Smooth muscle cell (in vitro differentiated cells): ENCODE measurements at regions not wholly inside any gene's neighbourhood (a gene's known extent, or its start where the extent isn't known, plus 50 kb on each side); places are given as distances from the start of the nearest gene placed in this dataset.

ENCODE experiments used
- DNase-seq: peaks from one replicate; lab custom pipeline; 2025; ENCODE audit not compliant: unreplicated experiment; lab: John Stamatoyannopoulos, UW
- H2AFZ ChIP-seq: fragments of 200-600 bp; sonication (generic); 2 replicates; pipeline ENCODE4 v1.6.0; 2016; ENCODE audit warnings: antibody characterized with exemption, low read depth, mild to moderate bottlenecking
- H3F3A ChIP-seq: fragments of 200-600 bp; sonication (generic); 2 replicates; pipeline ENCODE4 v1.6.0; 2017; ENCODE audit warnings: antibody characterized with exemption, low read depth
- H3K27ac ChIP-seq: fragments of 200-600 bp; sonication (generic); 2 replicates; pipeline ENCODE4 v1.5.1; 2016; ENCODE audit warnings: low read depth, mild to moderate bottlenecking
- H3K27me3 ChIP-seq: fragments of 200-600 bp; sonication (generic); 2 replicates; pipeline ENCODE4 v1.6.1; 2016; ENCODE audit warnings: low read depth, mild to moderate bottlenecking
- H3K36me3 ChIP-seq: fragments of 200-600 bp; sonication (generic); 2 replicates; pipeline ENCODE4 v1.5.1; 2016; ENCODE audit warnings: low read depth
- H3K4me1 ChIP-seq: fragments of 200-600 bp; sonication (generic); 2 replicates; pipeline ENCODE4 v1.5.1; 2016; ENCODE audit warnings: low read depth
- H3K4me2 ChIP-seq: fragments of 200-600 bp; sonication (generic); 2 replicates; pipeline ENCODE4 v1.6.0; 2016; ENCODE audit warnings: mild to moderate bottlenecking
- H3K4me3 ChIP-seq: fragments of 200-600 bp; sonication (generic); 2 replicates; pipeline ENCODE4 v1.5.1; 2016; ENCODE audit warnings: mild to moderate bottlenecking
- H3K79me2 ChIP-seq: fragments of 200-600 bp; sonication (generic); 2 replicates; pipeline ENCODE4 v1.6.0; 2016; ENCODE audit warnings: low read depth, mild to moderate bottlenecking
- H3K9ac ChIP-seq: fragments of 200-600 bp; sonication (generic); 2 replicates; pipeline ENCODE4 v1.6.0; 2016; ENCODE audit warnings: low read depth
- H3K9me3 ChIP-seq: fragments of 200-600 bp; sonication (generic); replicated peaks from 2 replicates; pipeline ENCODE4 v1.5.1; 2016; ENCODE audit warnings: low read depth
- H4K20me1 ChIP-seq: fragments of 200-600 bp; sonication (generic); 2 replicates; pipeline ENCODE4 v1.6.0; 2016; ENCODE audit warnings: low read depth
- WGBS: methylation state at CpG from one replicate; pipeline ENCODE4 v1.1.7; 2016; ENCODE audit warnings: low lambda C conversion rate; 5-methylcytosine and 5-hydroxymethylcytosine counted together
- TF ChIP-seq, protein P1 (sequence below): fragments of 200-600 bp; sonication (generic); IDR thresholded peaks from 2 replicates; pipeline ENCODE4 v1.5.1; 2017; ENCODE audit warnings: borderline replicate concordance, mild to moderate bottlenecking, antibody characterized with exemption; ENCODE audit not compliant: insufficient read depth, poor library complexity, severe bottlenecking

DNA sequence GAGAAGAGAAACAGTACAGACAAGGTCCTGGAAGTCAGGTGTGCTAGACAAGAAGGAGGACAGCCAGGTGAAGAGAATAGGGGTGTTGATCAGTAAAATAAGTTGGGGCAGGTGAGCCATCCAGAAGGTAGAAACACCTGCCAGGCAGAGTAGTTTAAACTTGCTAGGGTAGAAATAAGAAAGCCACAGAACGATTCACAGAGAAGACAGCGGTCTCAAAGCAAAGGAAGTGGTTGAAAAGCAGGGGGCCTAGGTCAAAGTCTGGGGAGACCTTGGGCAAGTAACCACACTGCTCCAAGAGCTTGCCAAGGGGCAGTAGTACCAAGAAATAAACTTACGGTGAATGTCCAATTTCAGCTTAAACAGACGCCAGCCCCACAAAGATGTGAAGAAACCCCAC lies 116.6 kb upstream of the PROX1 start:
- WGBS, result 92% methylated on average over 4 of the region's 4 CpGs
- Histone ChIP-seq H3K79me2 (no peaks in the 10 kb centered on the region), H2AFZ (no peak overlapping the region), H3K27me3 (no peaks in the 10 kb centered on the region), H3K4me2 (no peak overlapping the region), H3K9ac (no peak overlapping the region), H3F3A (no peaks in the 10 kb centered on the region), H3K27ac (no peak overlapping the region), H3K36me3 (no peaks in the 10 kb centered on the region), H3K9me3 (no peaks in the 10 kb centered on the region), H3K4me3 (no peak overlapping the region), H3K4me1 (no peaks in the 10 kb centered on the region), H4K20me1 (no peaks in the 10 kb centered on the region)
- DNase-seq, result no peak
- TF ChIP-seq, protein P1, sequence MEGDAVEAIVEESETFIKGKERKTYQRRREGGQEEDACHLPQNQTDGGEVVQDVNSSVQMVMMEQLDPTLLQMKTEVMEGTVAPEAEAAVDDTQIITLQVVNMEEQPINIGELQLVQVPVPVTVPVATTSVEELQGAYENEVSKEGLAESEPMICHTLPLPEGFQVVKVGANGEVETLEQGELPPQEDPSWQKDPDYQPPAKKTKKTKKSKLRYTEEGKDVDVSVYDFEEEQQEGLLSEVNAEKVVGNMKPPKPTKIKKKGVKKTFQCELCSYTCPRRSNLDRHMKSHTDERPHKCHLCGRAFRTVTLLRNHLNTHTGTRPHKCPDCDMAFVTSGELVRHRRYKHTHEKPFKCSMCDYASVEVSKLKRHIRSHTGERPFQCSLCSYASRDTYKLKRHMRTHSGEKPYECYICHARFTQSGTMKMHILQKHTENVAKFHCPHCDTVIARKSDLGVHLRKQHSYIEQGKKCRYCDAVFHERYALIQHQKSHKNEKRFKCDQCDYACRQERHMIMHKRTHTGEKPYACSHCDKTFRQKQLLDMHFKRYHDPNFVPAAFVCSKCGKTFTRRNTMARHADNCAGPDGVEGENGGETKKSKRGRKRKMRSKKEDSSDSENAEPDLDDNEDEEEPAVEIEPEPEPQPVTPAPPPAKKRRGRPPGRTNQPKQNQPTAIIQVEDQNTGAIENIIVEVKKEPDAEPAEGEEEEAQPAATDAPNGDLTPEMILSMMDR, result no peak

DNA sequence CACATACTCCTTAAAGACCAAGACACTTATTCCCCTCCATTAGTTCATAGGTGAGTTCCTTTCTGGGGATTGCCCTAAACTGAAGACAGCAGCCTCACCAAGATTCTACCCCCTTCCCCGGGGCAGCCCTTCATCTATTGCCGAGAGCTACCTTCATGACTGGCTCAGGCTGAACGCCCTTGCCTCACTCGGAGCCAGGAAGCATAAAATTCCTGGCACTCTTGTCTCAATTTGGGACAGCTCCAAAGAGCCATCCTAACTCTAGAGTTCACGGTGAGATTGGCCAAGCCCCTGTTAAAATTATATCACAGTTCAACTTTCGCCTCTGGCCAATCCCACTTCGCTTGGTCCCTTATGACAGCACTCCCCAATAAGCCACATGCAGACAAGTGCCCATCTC lies 113.0 kb upstream of the PROX1 start:
- H3K4me1 ChIP-seq, result no peaks in the 10 kb centered on the region
- H3K9ac ChIP-seq, result no peak overlapping the region
- no peaks in the 10 kb centered on the region for H3K27me3 ChIP-seq
- no peak overlapping the region for H2AFZ ChIP-seq
- H4K20me1 ChIP-seq, result no peaks in the 10 kb centered on the region
- H3K27ac ChIP-seq, result no peak overlapping the region
- WGBS, result 88% methylated on average over 7 of the region's 7 CpGs
- H3K79me2 ChIP-seq, result no peaks in the 10 kb centered on the region
- no peaks in the 10 kb centered on the region for H3K36me3 ChIP-seq
- no peak for DNase-seq
- H3F3A ChIP-seq, result no peaks in the 10 kb centered on the region
- no peak overlapping the region for H3K4me2 ChIP-seq
- H3K4me3 ChIP-seq, result no peak overlapping the region
- TF ChIP-seq, protein P1, result no peak
- no peaks in the 10 kb centered on the region for H3K9me3 ChIP-seq

DNA sequence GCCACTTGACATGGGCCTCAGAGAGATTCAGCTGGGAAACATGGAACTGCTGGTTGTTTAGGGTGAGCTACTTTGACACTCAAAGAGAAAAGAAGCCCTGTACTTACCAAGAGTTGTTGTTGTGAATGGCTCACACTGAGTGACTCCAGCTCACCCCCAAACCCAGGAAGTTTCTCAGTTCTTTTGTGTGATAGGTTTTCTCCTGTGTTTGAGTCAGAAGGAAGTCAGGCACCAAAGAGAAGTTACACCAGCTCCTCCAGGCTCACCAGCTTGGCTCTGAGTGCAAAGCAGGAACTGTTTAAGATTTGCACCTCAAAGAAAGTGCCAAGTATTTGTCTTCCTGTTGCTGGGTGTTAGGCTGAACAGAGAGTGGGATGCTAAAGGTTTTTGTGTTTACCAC lies 111.2 kb upstream of the PROX1 start:
- Histone ChIP-seq H3F3A (no peaks in the 10 kb centered on the region), H4K20me1 (no peaks in the 10 kb centered on the region), H3K9me3 (no peaks in the 10 kb centered on the region), H3K27me3 (no peaks in the 10 kb centered on the region), H3K4me2 (no peak overlapping the region), H2AFZ (no peak overlapping the region), H3K9ac (no peak overlapping the region), H3K4me1 (no peaks in the 10 kb centered on the region), H3K4me3 (no peak overlapping the region), H3K79me2 (no peaks in the 10 kb centered on the region), H3K36me3 (no peaks in the 10 kb centered on the region), H3K27ac (no peak overlapping the region)
- DNase-seq, result no peak
- TF ChIP-seq, protein P1, result no peak

DNA sequence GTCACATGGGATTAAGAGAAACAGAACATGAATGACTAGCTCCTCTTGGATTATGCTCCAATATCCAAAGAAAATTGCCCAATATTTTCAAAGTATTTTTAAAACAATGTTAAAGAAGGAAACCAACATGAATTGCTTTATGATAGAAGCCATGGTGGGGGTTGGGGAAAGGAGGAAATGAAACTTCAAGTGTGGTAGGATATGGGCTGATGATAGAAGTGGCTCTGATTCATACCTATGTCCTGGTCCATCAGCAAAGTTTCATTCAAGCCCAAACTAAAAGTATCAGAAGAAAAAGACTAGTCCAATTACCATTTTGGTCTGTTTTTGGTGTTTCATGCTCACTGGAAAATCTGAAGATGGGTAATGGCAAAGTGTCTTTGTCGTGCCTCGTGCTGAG lies 104.2 kb upstream of the PROX1 start:
- H3K79me2 ChIP-seq, result no peaks in the 10 kb centered on the region
- no peaks in the 10 kb centered on the region for H3K27me3 ChIP-seq
- no peaks in the 10 kb centered on the region for H3K4me1 ChIP-seq
- TF ChIP-seq, protein P1, result no peak
- no peaks in the 10 kb centered on the region for H3F3A ChIP-seq
- H3K4me2 ChIP-seq, result no peak overlapping the region
- H3K9me3 ChIP-seq, result no peaks in the 10 kb centered on the region
- no peak overlapping the region for H2AFZ ChIP-seq
- H4K20me1 ChIP-seq, result no peaks in the 10 kb centered on the region
- no peak for DNase-seq
- no peak overlapping the region for H3K4me3 ChIP-seq
- H3K36me3 ChIP-seq, result no peaks in the 10 kb centered on the region
- no peak overlapping the region for H3K27ac ChIP-seq
- 97% methylated on average over 2 of the region's 2 CpGs for WGBS
- no peak overlapping the region for H3K9ac ChIP-seq
